HUES48 (cell line): ENCODE measurements at regions not wholly inside any gene's neighbourhood (a gene's known extent, or its start where the extent isn't known, plus 50 kb on each side); places are given as distances from the start of the nearest gene placed in this dataset.

ENCODE experiments used
- H3K27ac ChIP-seq: one replicate; pipeline ENCODE4 v1.7.0; 2013; ENCODE audit warnings: low read depth, low read length, inconsistent platforms
- H3K27me3 ChIP-seq: 2 replicates; pipeline ENCODE4 v1.6.1; 2013; ENCODE audit warnings: mild to moderate bottlenecking, low read length; ENCODE audit not compliant: control insufficient read depth, insufficient read depth
- H3K36me3 ChIP-seq: 2 replicates; pipeline ENCODE4 v1.6.1; 2013; ENCODE audit warnings: low read length; ENCODE audit not compliant: control insufficient read depth, insufficient read depth
- H3K4me1 ChIP-seq: 2 replicates; pipeline ENCODE4 v1.6.1; 2013; ENCODE audit warnings: mild to moderate bottlenecking, low read length; ENCODE audit not compliant: control insufficient read depth, insufficient read depth
- H3K4me3 ChIP-seq: 2 replicates; pipeline ENCODE4 v1.5.1; 2013; ENCODE audit warnings: mild to moderate bottlenecking, low read depth, low read length
- H3K9ac ChIP-seq: 2 replicates; pipeline ENCODE4 v1.6.1; 2013; ENCODE audit warnings: mild to moderate bottlenecking, low read depth, low read length, moderate library complexity
- H3K9me3 ChIP-seq: 2 replicates; pipeline ENCODE4 v1.6.1; 2013; ENCODE audit warnings: low read length; ENCODE audit not compliant: control insufficient read depth, insufficient read depth

- Histone ChIP-seq H3K27ac (no peak overlapping the region), H3K4me3 (no peak overlapping the region), H3K9me3 (no peaks in the 10 kb centered on the region), H3K27me3 (no peaks in the 10 kb centered on the region), H3K36me3 (no peaks in the 10 kb centered on the region), H3K9ac (no peak overlapping the region), H3K4me1 (no peaks in the 10 kb centered on the region)
Measured at GRCh38 chr20:50344232-50345071, 153.8 kb downstream of the CEBPB start.

- H3K27me3 ChIP-seq, result no peaks in the 10 kb centered on the region
Measured at GRCh38 chr20:50345712-50346373, 155.2 kb downstream of the CEBPB start.

GRCh38 chr20:50346374-50347283 is 156.0 kb downstream of the CEBPB start:
- Histone ChIP-seq H3K4me1 (no peaks in the 10 kb centered on the region), H3K4me3 (no peak overlapping the region), H3K27me3 (no peaks in the 10 kb centered on the region), H3K9me3 (no peaks in the 10 kb centered on the region), H3K27ac (no peak overlapping the region), H3K9ac (no peak overlapping the region), H3K36me3 (no peaks in the 10 kb centered on the region)

More at GRCh38 chr20:50345712-50346373, 155.2 kb downstream of the CEBPB start:
- Histone ChIP-seq H3K9ac (no peak overlapping the region), H3K4me3 (no peak overlapping the region), H3K36me3 (no peaks in the 10 kb centered on the region), H3K4me1 (no peaks in the 10 kb centered on the region), H3K27ac (no peak overlapping the region), H3K9me3 (no peaks in the 10 kb centered on the region)

- H3K27ac ChIP-seq, result no peak overlapping the region
- no peaks in the 10 kb centered on the region for H3K27me3 ChIP-seq
- no peaks in the 10 kb centered on the region for H3K36me3 ChIP-seq
- no peak overlapping the region for H3K4me3 ChIP-seq
- H3K4me1 ChIP-seq, result no peaks in the 10 kb centered on the region
- no peaks in the 10 kb centered on the region for H3K9me3 ChIP-seq
- H3K9ac ChIP-seq, result no peak overlapping the region
Measured at GRCh38 chr20:50347284-50348063, 156.8 kb downstream of the CEBPB start.

GRCh38 chr20:50348096-50348495 is 157.5 kb downstream of the CEBPB start:
- H3K9ac ChIP-seq, result no peak overlapping the region
- no peaks in the 10 kb centered on the region for H3K9me3 ChIP-seq
- no peaks in the 10 kb centered on the region for H3K27me3 ChIP-seq
- H3K27ac ChIP-seq, result no peak overlapping the region
- H3K36me3 ChIP-seq, result no peaks in the 10 kb centered on the region
- no peaks in the 10 kb centered on the region for H3K4me1 ChIP-seq
- no peak overlapping the region for H3K4me3 ChIP-seq

- H3K4me3 ChIP-seq, result no peak overlapping the region
- no peaks in the 10 kb centered on the region for H3K36me3 ChIP-seq
- no peak overlapping the region for H3K9ac ChIP-seq
- no peak overlapping the region for H3K27ac ChIP-seq
- H3K9me3 ChIP-seq, result no peaks in the 10 kb centered on the region
- no peaks in the 10 kb centered on the region for H3K4me1 ChIP-seq
- no peaks in the 10 kb centered on the region for H3K27me3 ChIP-seq
Measured at GRCh38 chr20:50350510-50351249, 159.5 kb upstream of the PTPN1 start.

GRCh38 chr20:50351541-50351940 is 158.6 kb upstream of the PTPN1 start:
- H3K9me3 ChIP-seq, result no peaks in the 10 kb centered on the region
- H3K27ac ChIP-seq, result no peak overlapping the region
- no peaks in the 10 kb centered on the region for H3K27me3 ChIP-seq
- no peak overlapping the region for H3K9ac ChIP-seq
- no peak overlapping the region for H3K4me3 ChIP-seq
- H3K4me1 ChIP-seq, result no peaks in the 10 kb centered on the region
- H3K36me3 ChIP-seq, result no peaks in the 10 kb centered on the region

GRCh38 chr20:50353289-50353961 is 156.8 kb upstream of the PTPN1 start:
- Histone ChIP-seq H3K4me3 (no peak overlapping the region), H3K27ac (no peak overlapping the region), H3K9ac (no peak overlapping the region), H3K9me3 (no peaks in the 10 kb centered on the region), H3K27me3 (no peaks in the 10 kb centered on the region), H3K36me3 (no peaks in the 10 kb centered on the region), H3K4me1 (no peaks in the 10 kb centered on the region)

- H3K4me3 ChIP-seq, result no peak overlapping the region
- H3K9me3 ChIP-seq, result no peaks in the 10 kb centered on the region
- H3K36me3 ChIP-seq, result no peaks in the 10 kb centered on the region
- no peaks in the 10 kb centered on the region for H3K27me3 ChIP-seq
- no peaks in the 10 kb centered on the region for H3K4me1 ChIP-seq
- H3K27ac ChIP-seq, result no peak overlapping the region
- no peak overlapping the region for H3K9ac ChIP-seq
Measured at GRCh38 chr20:50354721-50355589, 155.2 kb upstream of the PTPN1 start.
